ENCODE measurements at regions not wholly inside any gene's neighbourhood (a gene's known extent, or its start where the extent isn't known, plus 50 kb on each side); places are given as distances from the start of the nearest gene placed in this dataset.

GRCh38 chrX:9354918-9355317 is 109.9 kb upstream of the TBL1X start:
- no peaks in the 10 kb centered on the region for H3K27me3 ChIP-seq
- 91 to 96% methylated on average over 9 of the region's 9 CpGs for WGBS, 2 donors
- H3K36me3 ChIP-seq, result no peaks in the 10 kb centered on the region
- H3K4me1 ChIP-seq, result peaks cover 0 to 38% (median 0%) of the 10 kb centered on the region in 9 donors
- H3K9me3 ChIP-seq, result no peaks in the 10 kb centered on the region
- intact Hi-C loops (cut with DNase I), result loop anchor here in 2 of 10 donors (10.0 kb wide), 2 partner anchors 90 to 100 kb away; no protein-coding TSS in a partner anchor
- ATAC-seq (no peak), DNase-seq (no peak)
- no peak overlapping the region for H3K27ac ChIP-seq
- no peak for TF ChIP-seq CTCF (IDR thresholded peaks at IDR 0.05)
- no peak overlapping the region for H3K4me3 ChIP-seq

GRCh38 chrX:9355739-9356138 is 109.1 kb upstream of the TBL1X start:
- DNase-seq (no peak), ATAC-seq (no peak)
- H3K9me3 ChIP-seq, result no peaks in the 10 kb centered on the region
- peaks cover 0 to 38% (median 0%) of the 10 kb centered on the region in 9 donors for H3K4me1 ChIP-seq
- intact Hi-C loops (cut with DNase I), result loop anchor here in 2 of 10 donors (10.0 kb wide), 2 partner anchors 89 to 99 kb away; no protein-coding TSS in a partner anchor
- TF ChIP-seq CTCF (IDR thresholded peaks at IDR 0.05), result no peak
- 71 to 86% methylated on average over 9 of the region's 9 CpGs for WGBS, 2 donors
- H3K27me3 ChIP-seq, result no peaks in the 10 kb centered on the region
- no peaks in the 10 kb centered on the region for H3K36me3 ChIP-seq
- H3K27ac ChIP-seq, result no peak overlapping the region
- H3K4me3 ChIP-seq, result no peak overlapping the region

- TF ChIP-seq CTCF (IDR thresholded peaks at IDR 0.05), result no peak
- H3K4me1 ChIP-seq, result peaks cover 0 to 32% (median 0%) of the 10 kb centered on the region in 9 donors
- H3K4me3 ChIP-seq, result no peak overlapping the region
- DNase-seq, result no peak
- no peak for ATAC-seq
- no peaks in the 10 kb centered on the region for H3K9me3 ChIP-seq
- no peaks in the 10 kb centered on the region for H3K36me3 ChIP-seq
- intact Hi-C loops (cut with DNase I), result loop anchor here in 2 of 10 donors (10.0 kb wide), 2 partner anchors 88 to 98 kb away; no protein-coding TSS in a partner anchor
- H3K27ac ChIP-seq, result no peak overlapping the region
- no peaks in the 10 kb centered on the region for H3K27me3 ChIP-seq
- 93 to 95% methylated on average over 5 of the region's 5 CpGs for WGBS, 2 donors
These were observed 108.0 kb upstream of the TBL1X start for GRCh38 chrX:9356846-9357245.

- intact Hi-C loops (cut with DNase I), result loop anchor here in 2 of 10 donors (10.0 kb wide), 2 partner anchors 87 to 97 kb away; no protein-coding TSS in a partner anchor
- H3K4me1 ChIP-seq, result peaks cover 0 to 24% (median 0%) of the 10 kb centered on the region in 9 donors
- no peak for ATAC-seq
- no peak overlapping the region for H3K27ac ChIP-seq
- H3K27me3 ChIP-seq, result no peaks in the 10 kb centered on the region
- no peak overlapping the region for H3K4me3 ChIP-seq
- no peak for DNase-seq
- no peaks in the 10 kb centered on the region for H3K9me3 ChIP-seq
- H3K36me3 ChIP-seq, result no peaks in the 10 kb centered on the region
- 88 to 93% methylated on average over 7 of the region's 7 CpGs for WGBS, 2 donors
- TF ChIP-seq CTCF (IDR thresholded peaks at IDR 0.05), result no peak
These were observed 107.2 kb upstream of the TBL1X start for GRCh38 chrX:9357518-9358114.

All from heart right ventricle (tissue), 16 donors.